Thyroid gland (tissue), 4 donors: ENCODE measurements at regions not wholly inside any gene's neighbourhood (a gene's known extent, or its start where the extent isn't known, plus 50 kb on each side); places are given as distances from the start of the nearest gene placed in this dataset.

Experiments used
- CTCF ChIP-seq, 6 experiments: fragments of 200-600 bp in 3 of 6; fragments of 450-650 bp in 3 of 6; sonication (generic) in 3 of 6; IDR thresholded peaks; one replicate each; pipeline ENCODE4 v1.5.1; 2016 to 2019; ENCODE audit warnings: antibody characterized with exemption in 6 of 6, mild to moderate bottlenecking in 2 of 6, inconsistent platforms in 1 of 6, moderate library complexity in 1 of 6
- POLR2A ChIP-seq, 2 donors: fragments of 450-650 bp; IDR thresholded peaks; one replicate each; pipeline ENCODE4 v1.6.1; 2017; ENCODE audit warnings: antibody characterized with exemption in 2 of 2, mild to moderate bottlenecking in 2 of 2, moderate library complexity in 1 of 2

GRCh38 chr4:124306352-124306751 lies 406.2 kb downstream of the ANKRD50 start:
- TF ChIP-seq CTCF (IDR thresholded peaks at IDR 0.05) (no peak), POLR2A (IDR thresholded peaks at IDR 0.05) (no peak)
